GM20431 (cell line): ENCODE measurements at regions not wholly inside any gene's neighbourhood (a gene's known extent, or its start where the extent isn't known, plus 50 kb on each side); places are given as distances from the start of the nearest gene placed in this dataset.

Experiments
- in situ Hi-C: fragments of 300-500 bp; cut with MseI, MboI; formaldehyde crosslinking; loops from one replicate; pipeline ENCODE4 v1.15.0; 2020; ENCODE audit warnings: low sequenced_read_pairs; ENCODE audit not compliant: unreplicated experiment

- in situ Hi-C loops: no loop called here
Observed at GRCh38 chr9:23380821-23381220, 445.2 kb downstream of the ELAVL2 start.

DNA sequence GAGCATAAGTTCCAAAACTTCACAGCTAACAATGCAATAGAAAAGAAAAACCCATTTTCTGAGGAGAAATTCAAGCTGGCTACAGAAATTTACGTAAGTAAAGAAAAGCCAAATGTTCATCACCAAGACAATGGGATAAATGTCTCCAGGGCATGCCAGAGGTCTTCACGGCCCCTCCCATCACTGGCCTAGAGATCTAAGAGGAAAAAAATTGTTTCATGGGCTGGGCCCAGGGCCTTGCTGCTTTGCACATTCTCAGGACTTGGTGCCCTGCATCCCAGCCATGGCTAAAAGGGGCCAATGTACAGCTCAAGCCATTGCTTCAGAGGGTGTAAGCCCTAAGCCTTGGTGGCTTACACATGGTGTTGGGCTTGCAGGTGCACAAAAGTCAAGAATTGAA, 443.6 kb downstream of the ELAVL2 start:
- in situ Hi-C loops: no loop called here

DNA sequence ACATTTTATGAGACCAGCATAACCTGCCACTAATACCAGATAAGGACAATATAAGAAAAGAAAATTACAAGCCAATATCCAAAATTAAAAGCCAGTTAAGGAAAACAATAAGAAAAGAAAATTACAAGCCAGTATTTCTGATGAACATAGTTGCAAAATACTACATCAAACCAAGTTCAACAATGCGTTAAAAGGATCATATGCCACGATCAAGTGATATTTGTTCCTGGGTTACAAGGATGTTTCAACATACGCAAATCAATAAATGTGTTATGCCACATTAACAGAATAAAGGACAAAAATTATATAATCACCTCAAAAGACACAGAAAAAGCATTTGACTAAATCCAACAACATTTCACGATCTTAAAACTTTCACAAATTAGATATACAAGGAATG, 431.9 kb downstream of the ELAVL2 start:
- in situ Hi-C loops: no loop called here

GRCh38 chr9:23408874-23409273, 417.2 kb downstream of the ELAVL2 start:
- in situ Hi-C loops: no loop called here

DNA sequence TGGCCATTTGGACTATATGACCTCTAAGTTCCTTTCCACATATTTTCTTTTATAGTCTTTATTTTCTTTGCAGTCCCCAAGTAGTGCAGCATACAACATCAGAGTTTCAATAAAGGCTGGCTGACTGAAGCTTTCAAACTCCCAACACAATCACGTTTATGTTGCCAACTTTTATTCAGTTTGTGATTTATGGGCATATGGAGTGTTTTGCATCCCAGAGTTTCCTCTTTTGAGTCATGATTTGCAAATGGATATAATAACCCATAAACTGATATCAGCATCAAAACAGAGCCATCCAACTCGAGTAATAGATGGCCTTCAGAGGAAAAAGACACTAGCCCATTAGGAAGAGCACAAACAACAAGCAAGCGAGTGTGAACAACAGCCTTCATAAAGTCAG, 414.0 kb downstream of the ELAVL2 start:
- in situ Hi-C loops: no loop called here

DNA sequence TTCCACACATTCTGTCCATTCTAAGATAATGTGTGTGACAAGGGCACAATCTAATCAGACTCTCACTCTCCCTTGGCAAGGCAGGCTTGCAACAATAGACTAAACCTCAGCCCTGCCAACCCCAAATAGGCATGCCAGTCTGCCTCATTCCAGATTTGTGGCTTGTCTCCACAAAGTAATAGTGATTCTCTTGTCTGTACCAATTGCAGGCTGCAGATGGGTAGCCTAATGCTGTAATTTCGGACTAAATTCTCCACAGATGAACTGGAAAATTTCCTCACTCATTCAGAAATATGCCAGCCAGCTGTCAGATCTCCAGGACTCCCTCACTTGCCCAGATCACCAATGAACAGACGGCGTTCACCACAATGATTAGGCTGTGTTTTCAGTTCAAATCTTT, 413.6 kb downstream of the ELAVL2 start:
- in situ Hi-C loops: no loop called here

DNA sequence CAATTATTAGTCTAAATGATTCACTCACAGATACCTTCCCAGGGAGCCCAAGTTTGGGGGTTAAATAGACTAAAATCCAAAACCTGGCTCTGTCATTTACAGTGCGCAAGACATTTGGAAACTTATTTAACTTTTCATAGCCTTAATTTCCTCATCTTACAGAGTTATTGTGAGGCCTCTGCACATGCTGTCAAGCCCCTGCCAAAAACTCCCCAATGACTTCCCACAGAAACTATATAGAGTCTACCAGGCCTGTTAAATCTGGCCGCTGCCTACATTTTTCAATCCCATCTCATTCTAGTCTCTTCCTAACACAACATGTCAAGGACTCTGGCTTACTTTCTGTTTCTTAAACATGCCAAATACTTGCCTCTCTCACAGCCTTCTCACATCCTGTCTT, 412.5 kb downstream of the ELAVL2 start:
- in situ Hi-C loops: no loop called here

DNA sequence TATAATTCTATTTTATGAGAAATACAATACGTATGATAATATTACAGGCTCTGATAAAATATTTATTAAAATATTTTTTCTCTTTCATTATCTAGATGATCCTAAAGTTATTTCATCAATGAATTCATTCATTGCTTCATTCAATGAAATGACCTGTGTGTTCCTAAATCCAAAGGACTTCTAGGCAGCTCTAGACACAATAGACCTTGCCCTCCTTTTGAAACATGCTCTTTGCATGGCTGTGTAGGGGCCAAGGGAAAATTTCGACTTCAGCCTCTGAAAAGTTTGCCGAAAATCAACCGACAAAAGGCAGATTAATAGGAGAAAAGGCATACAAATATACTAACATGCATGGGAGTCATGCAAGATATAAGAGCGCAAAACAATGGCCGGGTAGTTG, 402.0 kb downstream of the ELAVL2 start:
- in situ Hi-C loops: no loop called here

DNA sequence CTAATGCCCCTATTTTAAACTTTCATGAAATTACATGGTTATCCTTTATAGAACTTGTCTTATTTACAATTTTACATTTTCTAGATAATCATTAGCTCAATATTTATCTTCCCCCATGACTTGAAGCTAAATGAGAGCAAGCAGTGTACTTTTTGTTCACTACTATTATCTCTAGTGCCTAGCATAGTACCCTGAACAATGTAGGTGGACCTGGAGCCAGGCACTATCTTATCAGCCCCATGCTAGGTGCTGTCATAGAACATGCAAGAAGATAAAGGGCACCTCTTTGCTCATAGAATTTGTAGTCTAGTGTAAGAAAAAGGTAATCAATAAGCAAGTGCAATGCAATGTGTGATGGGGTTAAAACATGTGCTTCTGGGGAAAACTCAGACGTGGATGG, 399.9 kb downstream of the ELAVL2 start:
- in situ Hi-C loops: no loop called here

DNA sequence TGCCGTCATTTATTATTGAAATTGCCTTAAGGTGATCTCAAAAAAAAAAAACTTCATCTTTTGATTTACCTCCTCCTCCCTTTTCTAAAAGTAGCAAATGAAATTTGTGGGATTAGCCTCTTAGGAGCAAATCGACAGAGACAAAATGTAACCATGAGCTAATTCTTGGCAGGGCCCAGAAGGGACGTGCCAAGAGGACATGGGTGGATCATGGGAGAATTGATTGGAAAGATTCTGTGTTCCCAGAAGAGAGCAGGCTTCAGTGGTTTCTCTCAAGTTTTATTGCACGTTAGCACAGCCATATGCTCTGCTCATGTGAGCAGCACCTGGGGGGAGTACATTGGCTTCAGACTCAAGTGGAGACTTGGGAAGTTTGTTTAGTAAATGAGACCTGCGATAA, 394.6 kb downstream of the ELAVL2 start:
- in situ Hi-C loops: no loop called here

DNA sequence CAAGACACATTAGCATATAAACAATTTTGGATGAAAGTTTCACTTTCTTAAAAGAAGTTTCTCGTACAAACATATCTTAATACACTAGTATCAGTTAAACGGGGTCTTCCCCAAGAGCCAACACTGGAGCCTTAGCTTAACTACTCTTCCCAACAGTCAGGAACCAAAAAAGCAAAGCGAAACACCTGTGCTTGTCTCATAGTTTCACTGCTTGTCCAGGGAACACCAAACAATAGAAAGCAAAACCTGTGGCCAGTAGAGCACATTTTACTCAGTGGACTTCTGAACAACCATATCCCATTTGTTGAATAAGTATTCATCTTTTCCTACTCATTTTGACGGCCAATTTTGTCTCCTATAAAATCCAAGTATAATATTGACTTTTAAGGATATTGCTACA, 391.4 kb downstream of the ELAVL2 start:
- in situ Hi-C loops: no loop called here

DNA sequence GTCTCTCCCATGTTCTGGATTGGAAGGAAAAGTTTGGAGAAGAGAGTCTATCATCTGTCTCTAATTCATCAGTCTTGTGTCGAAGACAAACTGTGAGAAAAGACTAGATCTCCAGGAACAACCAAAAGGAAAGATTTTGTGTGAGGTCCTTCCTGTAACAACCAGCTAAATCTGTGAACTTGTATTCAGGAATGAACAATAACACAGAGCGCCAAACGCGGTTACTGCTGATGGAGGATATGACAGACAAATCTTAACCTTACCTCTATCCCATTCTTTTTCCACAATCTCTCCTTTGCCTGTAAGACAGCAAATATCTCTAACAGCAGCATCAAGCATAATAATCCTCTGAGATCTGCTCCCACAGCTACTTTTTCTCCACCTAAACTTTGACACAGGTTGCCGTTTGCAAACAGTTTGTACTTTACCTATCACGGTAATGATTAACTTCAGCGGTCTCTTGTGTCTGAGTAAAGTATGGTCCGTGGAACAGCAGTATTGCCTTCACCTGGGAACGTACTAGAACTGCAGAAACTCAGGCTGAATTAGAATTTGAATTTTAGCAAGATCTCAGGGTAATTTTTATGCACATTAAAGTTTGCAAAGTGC, 387.6 kb downstream of the ELAVL2 start:
- in situ Hi-C loops: no loop called here

DNA sequence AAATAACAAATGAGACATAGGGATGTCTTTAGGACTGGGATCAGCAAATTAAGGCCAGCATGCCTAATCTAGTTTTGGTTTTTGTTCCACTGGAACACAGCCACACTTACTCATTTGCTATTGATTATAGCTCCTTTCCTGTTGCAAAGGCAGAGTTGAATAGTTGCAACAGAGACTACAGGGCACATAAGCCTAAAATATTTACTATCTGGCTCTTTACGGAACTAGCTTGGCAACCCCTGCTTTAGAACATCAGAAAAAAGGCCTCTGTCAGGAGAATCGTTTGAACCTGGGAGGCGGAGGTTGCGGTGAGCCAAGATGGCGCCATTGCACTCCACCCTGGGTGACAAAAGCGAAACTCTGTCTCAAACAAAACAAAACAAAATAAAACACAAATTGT, 384.8 kb downstream of the ELAVL2 start:
- in situ Hi-C loops: no loop called here

DNA sequence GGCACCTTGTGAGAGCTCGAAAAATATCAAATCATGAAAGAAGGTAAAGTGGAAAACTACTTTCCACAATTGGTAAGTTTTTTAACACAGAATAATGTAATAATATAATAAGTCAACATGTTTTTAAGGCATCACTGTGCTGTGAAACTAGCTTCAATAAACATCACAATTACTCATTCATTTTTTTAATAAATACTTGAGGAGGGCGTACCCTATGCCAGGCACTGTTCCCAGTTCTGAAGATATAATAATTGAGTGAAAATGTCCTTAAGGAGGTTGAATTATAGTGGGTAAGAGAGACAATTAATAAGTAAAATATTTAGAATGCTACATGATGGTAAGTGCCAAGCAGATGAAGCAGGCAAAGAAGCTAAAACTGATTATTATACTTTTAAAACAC, 381.4 kb downstream of the ELAVL2 start:
- in situ Hi-C loops: no loop called here

- in situ Hi-C loops: no loop called here
Observed at GRCh38 chr9:23447166-23447565, 378.9 kb downstream of the ELAVL2 start.

- in situ Hi-C loops: no loop called here
Observed at GRCh38 chr9:23447944-23448343, 378.1 kb downstream of the ELAVL2 start.

DNA sequence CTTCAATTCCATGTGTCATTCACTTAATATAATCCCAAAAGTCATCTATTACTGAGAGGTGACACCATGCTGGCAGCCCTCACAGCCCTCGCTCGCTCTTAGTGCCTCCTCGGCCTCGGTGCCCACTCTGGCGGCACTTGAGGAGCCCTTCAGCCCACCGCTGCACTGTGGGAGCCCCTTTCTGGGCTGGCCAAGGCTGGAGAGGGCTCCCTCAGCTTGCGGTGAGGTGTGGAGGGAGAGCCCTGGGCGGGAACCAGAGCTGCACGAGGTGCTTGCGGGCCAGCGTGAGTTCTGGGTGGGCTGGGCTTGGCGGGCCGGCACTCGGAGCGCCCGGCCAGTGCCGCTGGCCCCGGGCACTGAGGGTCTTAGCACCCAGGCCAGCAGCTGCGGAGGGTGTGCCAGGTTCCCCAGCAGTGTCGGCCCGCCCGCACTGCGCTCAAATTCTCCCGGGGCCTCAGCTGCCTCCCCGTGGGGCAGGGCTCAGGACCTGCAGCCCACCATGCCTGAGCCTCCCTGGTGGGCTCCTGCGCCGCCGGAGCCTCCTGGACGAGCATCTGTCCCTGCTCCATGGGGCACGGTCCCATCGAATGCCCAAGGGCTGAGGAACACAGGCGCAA, 374.1 kb downstream of the ELAVL2 start:
- in situ Hi-C loops: no loop called here

DNA sequence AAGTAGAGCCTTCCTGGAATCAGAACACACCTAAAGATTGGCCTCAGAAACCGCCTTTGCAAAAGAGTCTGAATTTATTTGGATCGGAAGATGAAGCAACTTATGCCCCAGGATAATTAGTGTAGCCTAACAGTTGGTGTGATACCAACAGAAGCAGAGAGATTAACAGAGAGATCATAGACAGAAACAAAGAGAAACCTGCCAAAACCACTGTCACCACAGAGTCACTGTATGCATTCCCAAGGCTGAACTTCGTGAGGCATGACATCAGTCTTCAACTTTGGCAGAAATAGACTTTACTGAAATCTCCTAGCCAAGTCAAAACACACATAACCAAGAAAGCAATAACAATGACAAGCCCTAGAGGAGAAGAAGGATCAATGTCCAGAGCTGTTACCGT, 361.8 kb downstream of the ELAVL2 start:
- in situ Hi-C loops: no loop called here

- in situ Hi-C loops: no loop called here
Observed at GRCh38 chr9:23467276-23467675, 358.8 kb downstream of the ELAVL2 start.

- in situ Hi-C loops: no loop called here
Observed at GRCh38 chr9:23477908-23478307, 348.1 kb downstream of the ELAVL2 start.

- in situ Hi-C loops: no loop called here
Observed at GRCh38 chr9:23483566-23483965, 342.5 kb downstream of the ELAVL2 start.
